GM10248 (cell line): ENCODE measurements at regions not wholly inside any gene's neighbourhood (a gene's known extent, or its start where the extent isn't known, plus 50 kb on each side); places are given as distances from the start of the nearest gene placed in this dataset.

Experiments used
- CTCF ChIA-PET: fragments of 300-600 bp; sonication (Branson Sonifier 250); formaldehyde crosslinking; extraction: SDS; loops from one replicate; lab custom pipeline; 2021; ENCODE audit warnings: antibody characterized with exemption; lab: Yijun Ruan, JAX
- POLR2A ChIA-PET: fragments of 350-650 bp; sonication (Branson Sonifier 250); formaldehyde crosslinking; extraction: SDS; loops from one replicate; lab custom pipeline; 2020; ENCODE audit warnings: antibody characterized with exemption; lab: Yijun Ruan, JAX
- DNase-seq: peaks from one replicate; pipeline ENCODE4 v3.0.0; 2012; ENCODE audit errors: extremely low spot score
- TF ChIP-seq, protein P1 (sequence below): IDR thresholded peaks from 2 replicates; pipeline ENCODE4 v1.5.1; 2012; ENCODE audit warnings: mild to moderate bottlenecking, low read depth; ENCODE audit errors: extremely low read depth, missing control alignments, control extremely low read depth

DNA sequence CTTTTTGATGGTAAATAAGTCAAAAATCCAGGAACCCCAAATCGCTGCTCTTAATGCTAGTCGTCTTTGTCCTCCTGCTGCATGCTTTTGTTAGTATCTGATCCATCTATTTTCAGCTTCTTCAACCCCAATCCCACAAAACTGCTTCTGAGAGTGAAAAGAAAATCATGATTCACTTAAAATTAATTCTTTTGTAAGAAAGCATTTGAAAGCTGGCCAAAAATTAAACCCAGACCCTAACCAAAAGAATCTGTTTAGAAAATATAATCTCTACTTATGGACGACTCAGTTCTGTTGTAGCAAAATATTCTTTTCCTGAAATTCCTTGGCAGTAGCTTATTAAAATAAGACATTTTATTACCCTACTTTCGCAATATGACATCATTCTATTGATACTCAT lies 443.6 kb upstream of the SYT1 start:
- no peak for DNase-seq
- ChIA-PET CTCF (interaction anchor here (1.3 kb wide), 1 partner anchor 12 kb away, joined by 4 read pairs; no protein-coding TSS in a partner anchor), POLR2A (no interaction called here)
- TF ChIP-seq, protein P1, sequence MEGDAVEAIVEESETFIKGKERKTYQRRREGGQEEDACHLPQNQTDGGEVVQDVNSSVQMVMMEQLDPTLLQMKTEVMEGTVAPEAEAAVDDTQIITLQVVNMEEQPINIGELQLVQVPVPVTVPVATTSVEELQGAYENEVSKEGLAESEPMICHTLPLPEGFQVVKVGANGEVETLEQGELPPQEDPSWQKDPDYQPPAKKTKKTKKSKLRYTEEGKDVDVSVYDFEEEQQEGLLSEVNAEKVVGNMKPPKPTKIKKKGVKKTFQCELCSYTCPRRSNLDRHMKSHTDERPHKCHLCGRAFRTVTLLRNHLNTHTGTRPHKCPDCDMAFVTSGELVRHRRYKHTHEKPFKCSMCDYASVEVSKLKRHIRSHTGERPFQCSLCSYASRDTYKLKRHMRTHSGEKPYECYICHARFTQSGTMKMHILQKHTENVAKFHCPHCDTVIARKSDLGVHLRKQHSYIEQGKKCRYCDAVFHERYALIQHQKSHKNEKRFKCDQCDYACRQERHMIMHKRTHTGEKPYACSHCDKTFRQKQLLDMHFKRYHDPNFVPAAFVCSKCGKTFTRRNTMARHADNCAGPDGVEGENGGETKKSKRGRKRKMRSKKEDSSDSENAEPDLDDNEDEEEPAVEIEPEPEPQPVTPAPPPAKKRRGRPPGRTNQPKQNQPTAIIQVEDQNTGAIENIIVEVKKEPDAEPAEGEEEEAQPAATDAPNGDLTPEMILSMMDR: no peak

DNA sequence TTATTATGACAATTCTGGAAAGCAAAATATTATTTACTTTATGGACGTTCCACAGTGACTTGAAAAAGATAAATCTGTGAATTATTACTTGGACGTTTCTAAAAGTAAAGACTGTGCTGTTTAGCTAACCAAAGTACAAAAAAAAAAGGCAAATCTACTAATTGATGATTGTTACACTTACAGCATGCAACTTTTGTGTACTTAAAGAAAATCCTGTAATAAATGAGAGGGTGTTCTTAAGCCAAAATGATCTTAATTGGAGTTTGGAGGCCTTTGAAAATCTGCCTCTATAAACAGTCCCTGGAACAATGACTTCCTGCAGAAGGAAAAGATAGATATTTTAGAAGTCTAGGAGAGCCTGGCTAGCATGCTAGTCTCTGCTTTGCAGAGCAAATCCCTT lies 434.0 kb upstream of the SYT1 start:
- ChIA-PET POLR2A (no interaction called here), CTCF (no interaction called here)
- DNase-seq: no peak
- TF ChIP-seq, protein P1: no peak

DNA sequence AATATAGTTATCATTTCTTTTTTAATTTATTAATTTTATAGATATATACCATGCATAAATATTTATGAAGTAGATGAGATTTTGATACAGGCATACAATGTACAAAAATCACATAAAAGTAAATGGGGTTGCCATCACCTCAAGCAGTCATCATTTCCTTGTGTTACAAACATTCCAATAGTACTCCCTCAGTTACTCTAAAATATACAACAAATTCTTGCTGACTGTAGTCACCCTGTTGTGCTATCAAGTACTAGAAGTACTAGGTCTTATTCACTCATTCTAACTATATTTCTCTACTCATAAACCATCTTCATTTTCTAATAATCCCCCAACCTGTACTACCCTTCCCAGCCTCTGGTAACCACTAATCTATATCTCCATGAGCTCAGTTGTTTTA lies 432.6 kb upstream of the SYT1 start:
- ChIA-PET POLR2A (no interaction called here), CTCF (no interaction called here)
- no peak for DNase-seq
- TF ChIP-seq, protein P1: no peak

DNA sequence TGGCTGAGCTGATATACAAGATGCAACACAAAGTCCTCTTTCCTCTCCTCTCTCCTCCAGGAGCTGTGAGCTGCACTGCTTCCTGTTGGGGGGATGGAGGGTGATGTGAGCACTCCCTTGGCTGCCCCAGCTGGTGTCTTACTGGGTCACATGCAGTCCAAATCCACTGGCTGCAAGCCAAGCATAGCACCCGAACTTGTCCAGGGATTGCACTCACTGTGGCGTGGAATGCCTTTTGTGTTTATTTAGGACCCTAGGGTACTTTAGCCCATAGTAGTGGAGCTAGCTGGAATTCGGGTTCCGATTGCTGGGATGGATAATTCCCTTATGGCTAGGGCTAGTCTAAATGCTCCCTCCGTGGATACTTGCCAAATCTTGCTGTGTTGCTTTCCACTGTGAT lies 424.9 kb upstream of the SYT1 start:
- DNase-seq: no peak
- POLR2A ChIA-PET: no interaction called here
- CTCF ChIA-PET: no interaction called here
- TF ChIP-seq, protein P1: no peak

DNA sequence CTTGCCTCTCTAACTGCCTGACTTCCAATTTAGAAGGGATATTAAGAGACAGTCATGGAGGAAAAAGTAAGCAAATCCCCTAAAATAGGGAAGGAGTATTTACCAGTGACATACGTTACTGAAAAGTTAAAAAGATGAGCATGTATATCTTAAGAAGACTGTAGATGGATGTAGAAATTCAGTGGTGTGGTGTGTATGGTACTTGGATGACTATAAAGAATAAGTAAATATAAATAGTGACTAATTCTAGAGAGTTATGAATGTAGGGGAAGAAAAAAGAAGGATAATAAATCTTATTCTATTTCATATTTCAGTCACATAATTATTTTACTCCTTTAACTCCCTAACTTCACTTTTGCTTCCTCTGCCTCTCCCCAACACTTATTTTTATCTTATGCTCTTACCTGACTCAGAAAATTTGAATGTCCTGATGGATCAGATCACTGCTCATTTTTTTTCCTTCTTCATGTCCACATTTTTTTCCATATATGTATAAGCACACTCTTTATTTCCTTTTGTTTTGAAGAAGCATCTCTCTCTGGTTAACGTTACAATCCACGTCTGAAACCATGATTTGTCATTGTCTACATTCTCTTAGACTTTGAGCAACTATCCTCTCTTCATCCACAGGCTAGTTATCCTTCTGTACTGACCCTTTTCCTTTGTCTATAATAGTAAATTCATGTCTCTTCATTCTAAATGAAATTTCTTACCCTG lies 422.7 kb upstream of the SYT1 start:
- CTCF ChIA-PET: no interaction called here
- DNase-seq: no peak
- POLR2A ChIA-PET: no interaction called here
- TF ChIP-seq, protein P1: no peak

DNA sequence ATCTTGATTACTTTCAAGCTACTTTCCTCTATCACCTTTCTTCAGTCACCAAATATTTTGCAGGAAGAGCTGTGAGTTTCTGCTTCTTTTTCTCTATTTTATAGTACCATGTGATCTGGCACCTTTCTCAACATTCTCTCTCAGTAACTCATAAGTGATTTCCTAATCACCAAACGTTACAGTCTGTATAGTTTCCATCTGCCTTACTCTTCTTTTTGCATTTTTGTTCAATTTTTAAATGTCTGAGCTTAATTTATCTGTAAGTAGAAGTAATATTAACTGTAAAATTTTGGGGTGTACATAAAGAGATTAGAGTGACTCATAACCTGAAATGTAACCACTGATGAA lies 422.1 kb upstream of the SYT1 start:
- ChIA-PET CTCF (no interaction called here), POLR2A (no interaction called here)
- TF ChIP-seq, protein P1: no peak
- no peak for DNase-seq
